Gastrocnemius medialis (tissue), 4 donors: ENCODE measurements at regions not wholly inside any gene's neighbourhood (a gene's known extent, or its start where the extent isn't known, plus 50 kb on each side); places are given as distances from the start of the nearest gene placed in this dataset.

ENCODE experiments used
- POLR2A ChIP-seq, 2 donors: fragments of 450-650 bp; IDR thresholded peaks; one replicate each; pipeline ENCODE4 v1.6.1; 2017; ENCODE audit warnings: antibody characterized with exemption in 2 of 2, mild to moderate bottlenecking in 2 of 2, moderate library complexity in 2 of 2
- TF ChIP-seq, protein P1 (sequence below), 5 experiments: fragments of 450-650 bp in 3 of 5; fragments of 200-600 bp in 2 of 5; sonication (generic) in 2 of 5; IDR thresholded peaks in 4 of 5; conservative IDR thresholded peaks in 1 of 5; 1 replicate in 4 of 5; 2 replicates in 1 of 5; pipeline ENCODE4 v1.5.1; 2016 to 2019; ENCODE audit warnings: antibody characterized with exemption in 5 of 5, mild to moderate bottlenecking in 3 of 5, moderate library complexity in 3 of 5

GRCh38 chr20:57087102-57087501 lies 179.3 kb downstream of the BMP7 start:
- TF ChIP-seq POLR2A (IDR thresholded peaks at IDR 0.05) = no peak
- TF ChIP-seq, protein P1, sequence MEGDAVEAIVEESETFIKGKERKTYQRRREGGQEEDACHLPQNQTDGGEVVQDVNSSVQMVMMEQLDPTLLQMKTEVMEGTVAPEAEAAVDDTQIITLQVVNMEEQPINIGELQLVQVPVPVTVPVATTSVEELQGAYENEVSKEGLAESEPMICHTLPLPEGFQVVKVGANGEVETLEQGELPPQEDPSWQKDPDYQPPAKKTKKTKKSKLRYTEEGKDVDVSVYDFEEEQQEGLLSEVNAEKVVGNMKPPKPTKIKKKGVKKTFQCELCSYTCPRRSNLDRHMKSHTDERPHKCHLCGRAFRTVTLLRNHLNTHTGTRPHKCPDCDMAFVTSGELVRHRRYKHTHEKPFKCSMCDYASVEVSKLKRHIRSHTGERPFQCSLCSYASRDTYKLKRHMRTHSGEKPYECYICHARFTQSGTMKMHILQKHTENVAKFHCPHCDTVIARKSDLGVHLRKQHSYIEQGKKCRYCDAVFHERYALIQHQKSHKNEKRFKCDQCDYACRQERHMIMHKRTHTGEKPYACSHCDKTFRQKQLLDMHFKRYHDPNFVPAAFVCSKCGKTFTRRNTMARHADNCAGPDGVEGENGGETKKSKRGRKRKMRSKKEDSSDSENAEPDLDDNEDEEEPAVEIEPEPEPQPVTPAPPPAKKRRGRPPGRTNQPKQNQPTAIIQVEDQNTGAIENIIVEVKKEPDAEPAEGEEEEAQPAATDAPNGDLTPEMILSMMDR (IDR thresholded peaks at IDR 0.05 in 4 of 5, conservative IDR thresholded peaks at IDR 0.05 in 1 of 5) = no peak
